GM12872 (cell line): ENCODE measurements at regions not wholly inside any gene's neighbourhood (a gene's known extent, or its start where the extent isn't known, plus 50 kb on each side); places are given as distances from the start of the nearest gene placed in this dataset.

Experiments used
- TF ChIP-seq, protein P1 (sequence below): IDR thresholded peaks from 3 replicates; pipeline ENCODE4 v1.5.1; 2011; ENCODE audit warnings: low read depth, mild to moderate bottlenecking, low read length, moderate library complexity; ENCODE audit not compliant: insufficient read depth

DNA sequence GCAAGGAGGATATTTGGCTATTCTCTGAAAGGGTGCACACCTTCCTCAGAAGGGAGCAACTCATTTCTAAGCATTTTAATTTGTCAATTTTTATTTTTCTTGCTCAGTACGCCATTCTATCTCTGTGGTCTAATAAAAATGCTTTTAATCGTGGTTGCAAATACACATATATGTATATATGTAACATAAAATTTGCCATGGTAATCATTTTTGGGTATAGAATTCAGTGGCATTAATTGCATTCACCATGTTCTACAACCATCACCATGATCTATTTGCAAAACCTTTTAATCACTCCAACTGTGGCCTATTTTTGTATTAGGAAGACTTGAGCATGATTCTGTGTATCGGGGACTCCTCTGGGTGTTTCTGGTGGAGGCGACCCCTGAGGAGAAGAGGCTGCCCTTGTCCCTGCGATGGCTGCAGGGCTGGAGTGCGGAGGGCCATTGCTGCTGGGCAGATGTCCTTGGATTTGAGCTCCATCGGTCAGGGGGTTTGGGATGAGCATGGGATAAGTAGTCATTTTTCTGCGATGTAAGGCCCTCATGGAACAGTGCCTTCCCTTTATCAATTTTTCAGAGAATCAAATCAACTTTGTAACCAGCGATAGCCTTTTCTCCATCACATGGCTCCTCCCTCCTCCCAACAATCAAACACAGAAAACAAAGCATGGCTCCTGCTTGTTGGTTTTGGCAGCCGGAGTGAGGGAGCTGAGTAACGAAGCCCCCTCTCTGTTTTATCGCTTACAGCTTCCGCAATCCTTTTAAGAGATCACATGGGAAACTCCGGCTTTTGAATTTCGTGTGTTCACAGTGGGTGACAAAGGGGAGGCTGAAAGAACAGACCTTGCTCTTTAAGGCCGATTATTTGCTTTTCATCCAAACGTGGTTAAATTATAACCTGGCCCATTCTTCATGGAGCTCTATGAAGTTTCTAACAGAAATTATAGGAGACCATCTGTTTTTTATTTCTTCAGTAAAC is 187.3 kb downstream of the TENT4A start:
- TF ChIP-seq, protein P1, sequence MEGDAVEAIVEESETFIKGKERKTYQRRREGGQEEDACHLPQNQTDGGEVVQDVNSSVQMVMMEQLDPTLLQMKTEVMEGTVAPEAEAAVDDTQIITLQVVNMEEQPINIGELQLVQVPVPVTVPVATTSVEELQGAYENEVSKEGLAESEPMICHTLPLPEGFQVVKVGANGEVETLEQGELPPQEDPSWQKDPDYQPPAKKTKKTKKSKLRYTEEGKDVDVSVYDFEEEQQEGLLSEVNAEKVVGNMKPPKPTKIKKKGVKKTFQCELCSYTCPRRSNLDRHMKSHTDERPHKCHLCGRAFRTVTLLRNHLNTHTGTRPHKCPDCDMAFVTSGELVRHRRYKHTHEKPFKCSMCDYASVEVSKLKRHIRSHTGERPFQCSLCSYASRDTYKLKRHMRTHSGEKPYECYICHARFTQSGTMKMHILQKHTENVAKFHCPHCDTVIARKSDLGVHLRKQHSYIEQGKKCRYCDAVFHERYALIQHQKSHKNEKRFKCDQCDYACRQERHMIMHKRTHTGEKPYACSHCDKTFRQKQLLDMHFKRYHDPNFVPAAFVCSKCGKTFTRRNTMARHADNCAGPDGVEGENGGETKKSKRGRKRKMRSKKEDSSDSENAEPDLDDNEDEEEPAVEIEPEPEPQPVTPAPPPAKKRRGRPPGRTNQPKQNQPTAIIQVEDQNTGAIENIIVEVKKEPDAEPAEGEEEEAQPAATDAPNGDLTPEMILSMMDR, result no peak

DNA sequence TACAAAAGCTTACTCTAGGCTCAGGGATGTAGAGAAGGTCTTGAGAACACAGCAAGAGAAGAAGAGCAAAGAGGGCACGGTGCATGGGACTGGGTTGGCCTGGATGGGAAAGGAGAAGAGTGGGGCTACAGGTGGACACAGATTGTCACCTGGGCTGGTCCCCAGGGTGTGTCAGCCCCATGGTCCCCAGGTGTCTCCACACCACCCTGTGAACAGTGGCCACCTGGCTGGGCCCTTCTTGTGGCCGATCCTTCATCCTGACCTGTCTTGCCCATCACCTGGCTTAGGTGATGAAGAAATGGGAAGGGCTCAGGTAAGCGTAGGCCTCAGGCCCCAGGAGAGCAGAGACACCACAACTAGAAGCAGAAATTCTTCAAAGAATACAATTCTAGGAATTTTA is 188.9 kb downstream of the TENT4A start:
- TF ChIP-seq, protein P1, result no peak

DNA sequence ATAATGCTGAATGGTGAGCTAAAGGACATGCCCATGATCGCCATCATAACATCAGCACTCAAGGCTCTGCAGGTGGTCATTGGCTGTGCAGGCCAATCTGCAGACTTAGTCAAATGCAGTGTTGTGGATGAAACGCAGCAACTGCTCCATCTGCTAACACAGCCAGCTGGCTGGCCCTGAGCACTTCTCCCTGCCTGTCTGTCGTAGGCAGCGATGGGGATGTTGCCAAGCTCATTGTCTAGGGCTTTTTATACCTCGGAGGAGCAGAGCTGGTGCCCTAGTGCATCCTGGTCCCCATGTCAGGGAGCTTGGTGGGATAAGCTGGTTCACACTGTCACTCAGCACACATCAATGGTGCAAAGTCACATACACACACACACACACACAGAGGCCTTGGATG is 189.4 kb downstream of the TENT4A start:
- TF ChIP-seq, protein P1, result no peak

GRCh38 chr5:6903934-6904333 is 190.7 kb downstream of the TENT4A start:
- TF ChIP-seq, protein P1, result no peak

GRCh38 chr5:6904860-6905259 is 191.6 kb downstream of the TENT4A start:
- TF ChIP-seq, protein P1, result no peak

DNA sequence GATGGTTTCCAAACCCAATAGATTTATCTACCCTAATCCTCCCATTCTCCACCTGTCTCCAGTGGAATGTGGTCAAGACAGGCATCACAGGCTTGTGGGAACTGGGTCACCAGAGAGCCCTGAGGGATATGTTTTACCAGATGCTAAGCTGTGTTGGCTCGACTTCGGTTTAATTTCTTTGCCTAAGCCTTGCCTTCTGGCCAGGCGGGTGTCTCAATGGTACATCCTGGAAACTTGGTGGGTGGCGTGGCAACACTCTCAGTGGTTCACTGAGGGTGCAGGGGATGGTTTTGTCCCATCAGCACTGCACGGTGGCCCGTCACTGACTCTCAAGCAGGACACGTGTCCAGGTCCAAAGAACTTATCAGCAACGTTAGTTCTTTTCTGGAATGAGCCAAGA is 192.2 kb downstream of the TENT4A start:
- TF ChIP-seq, protein P1, result no peak

GRCh38 chr5:6905883-6906282 is 192.7 kb downstream of the TENT4A start:
- TF ChIP-seq, protein P1, result no peak
